ENCODE measurements at regions not wholly inside any gene's neighbourhood (a gene's known extent, or its start where the extent isn't known, plus 50 kb on each side); places are given as distances from the start of the nearest gene placed in this dataset.

DNA sequence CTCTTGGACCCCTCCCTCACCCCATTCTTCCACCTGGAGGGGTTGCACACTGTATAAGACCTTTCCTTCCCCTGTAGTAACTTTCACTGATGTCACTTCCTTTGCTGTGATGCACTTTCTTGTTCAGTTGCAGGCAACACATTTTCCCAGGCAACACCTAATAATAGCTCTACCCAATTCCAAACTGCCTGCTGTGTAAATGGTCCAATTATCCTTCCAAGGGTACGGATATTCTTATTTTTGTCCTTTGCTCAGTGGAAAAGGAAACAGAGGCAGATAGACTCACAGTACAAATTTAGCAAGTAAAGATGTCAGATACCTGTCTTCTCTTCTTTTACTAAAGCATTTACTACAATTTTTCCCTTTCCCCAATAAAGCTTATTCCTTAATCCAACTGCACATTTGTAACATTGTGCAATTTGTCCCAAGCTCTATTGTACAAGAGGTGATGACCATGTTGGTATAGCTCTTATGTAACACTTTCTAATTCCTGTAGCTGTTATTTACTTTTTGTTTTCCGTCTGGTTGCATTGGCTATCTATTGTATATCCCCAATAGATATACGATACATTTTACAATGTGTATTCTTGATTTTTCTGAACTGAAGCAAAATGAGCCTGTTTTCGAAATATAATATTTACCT is 69.1 kb upstream of the NPFFR2 start:
- no peak overlapping the region for H3K4me3 ChIP-seq (ENCODE audit: low read depth, low read length)
- TF ChIP-seq, protein P1, sequence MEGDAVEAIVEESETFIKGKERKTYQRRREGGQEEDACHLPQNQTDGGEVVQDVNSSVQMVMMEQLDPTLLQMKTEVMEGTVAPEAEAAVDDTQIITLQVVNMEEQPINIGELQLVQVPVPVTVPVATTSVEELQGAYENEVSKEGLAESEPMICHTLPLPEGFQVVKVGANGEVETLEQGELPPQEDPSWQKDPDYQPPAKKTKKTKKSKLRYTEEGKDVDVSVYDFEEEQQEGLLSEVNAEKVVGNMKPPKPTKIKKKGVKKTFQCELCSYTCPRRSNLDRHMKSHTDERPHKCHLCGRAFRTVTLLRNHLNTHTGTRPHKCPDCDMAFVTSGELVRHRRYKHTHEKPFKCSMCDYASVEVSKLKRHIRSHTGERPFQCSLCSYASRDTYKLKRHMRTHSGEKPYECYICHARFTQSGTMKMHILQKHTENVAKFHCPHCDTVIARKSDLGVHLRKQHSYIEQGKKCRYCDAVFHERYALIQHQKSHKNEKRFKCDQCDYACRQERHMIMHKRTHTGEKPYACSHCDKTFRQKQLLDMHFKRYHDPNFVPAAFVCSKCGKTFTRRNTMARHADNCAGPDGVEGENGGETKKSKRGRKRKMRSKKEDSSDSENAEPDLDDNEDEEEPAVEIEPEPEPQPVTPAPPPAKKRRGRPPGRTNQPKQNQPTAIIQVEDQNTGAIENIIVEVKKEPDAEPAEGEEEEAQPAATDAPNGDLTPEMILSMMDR (IDR thresholded peaks at IDR 0.05; ENCODE audit: low read depth, low read length) = no peak
- TF ChIP-seq, protein P2, sequence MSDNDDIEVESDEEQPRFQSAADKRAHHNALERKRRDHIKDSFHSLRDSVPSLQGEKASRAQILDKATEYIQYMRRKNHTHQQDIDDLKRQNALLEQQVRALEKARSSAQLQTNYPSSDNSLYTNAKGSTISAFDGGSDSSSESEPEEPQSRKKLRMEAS (IDR thresholded peaks at IDR 0.05; ENCODE audit: low read depth, low read length) = no peak
- TF ChIP-seq POLR2A (IDR thresholded peaks at IDR 0.05; ENCODE audit: extremely low read depth, insufficient read length) (no peak), MYC (IDR thresholded peaks at IDR 0.05; ENCODE audit: low read depth, low read length) (no peak)
- DNase-seq (ENCODE audit: low read depth) = no peak

DNA sequence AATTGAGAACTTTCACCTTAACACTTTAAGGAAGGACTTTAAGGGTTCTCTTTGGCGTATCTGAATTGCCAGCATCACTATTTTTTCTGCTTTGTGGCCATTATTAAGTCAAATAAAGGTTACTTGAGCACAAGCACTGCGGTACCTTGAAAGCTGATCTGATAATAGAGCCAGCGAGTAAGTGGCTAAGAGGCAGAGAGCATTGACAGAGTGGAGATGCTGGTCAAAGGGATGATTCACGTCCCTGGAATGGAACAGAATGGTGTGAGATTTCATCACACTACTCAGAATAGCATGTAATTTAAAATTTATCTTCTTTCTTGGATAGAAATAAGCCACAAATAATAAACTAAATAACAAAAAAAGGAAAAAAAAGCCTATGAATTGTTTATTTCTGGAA is 57.1 kb upstream of the NPFFR2 start:
- no peak overlapping the region for H3K4me3 ChIP-seq (ENCODE audit: low read depth, low read length)
- TF ChIP-seq MYC (IDR thresholded peaks at IDR 0.05; ENCODE audit: low read depth, low read length) = no peak
- TF ChIP-seq, protein P2 (IDR thresholded peaks at IDR 0.05; ENCODE audit: low read depth, low read length) = no peak
- TF ChIP-seq, protein P1 (IDR thresholded peaks at IDR 0.05; ENCODE audit: low read depth, low read length) = no peak
- TF ChIP-seq POLR2A (IDR thresholded peaks at IDR 0.05; ENCODE audit: extremely low read depth, insufficient read length) = no peak
- no peak for DNase-seq (ENCODE audit: low read depth)

DNA sequence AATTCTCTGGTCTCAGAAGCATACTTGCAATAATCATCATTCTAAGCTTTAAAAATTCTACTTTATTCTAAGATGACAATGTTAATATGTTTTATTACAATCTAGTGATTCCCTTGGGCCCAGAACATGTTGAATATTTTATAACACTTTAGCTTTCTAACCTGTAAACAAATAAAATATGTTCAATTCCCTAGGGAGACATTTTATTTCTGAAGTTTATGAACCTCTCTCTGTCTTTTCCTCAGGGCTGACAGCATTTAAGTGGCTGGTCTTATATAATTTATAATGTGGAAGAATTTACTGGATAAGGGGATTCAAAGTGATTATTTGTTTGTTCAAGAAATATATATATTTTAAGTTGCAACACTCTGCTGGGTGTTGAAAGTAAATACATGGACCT is 55.3 kb upstream of the NPFFR2 start:
- no peak overlapping the region for H3K4me3 ChIP-seq (ENCODE audit: low read depth, low read length)
- DNase-seq (ENCODE audit: low read depth) = no peak
- TF ChIP-seq POLR2A (IDR thresholded peaks at IDR 0.05; ENCODE audit: extremely low read depth, insufficient read length) = no peak
- TF ChIP-seq MYC (IDR thresholded peaks at IDR 0.05; ENCODE audit: low read depth, low read length) = no peak
- TF ChIP-seq, protein P2 (IDR thresholded peaks at IDR 0.05; ENCODE audit: low read depth, low read length) = no peak
- TF ChIP-seq, protein P1 (IDR thresholded peaks at IDR 0.05; ENCODE audit: low read depth, low read length) = no peak

DNA sequence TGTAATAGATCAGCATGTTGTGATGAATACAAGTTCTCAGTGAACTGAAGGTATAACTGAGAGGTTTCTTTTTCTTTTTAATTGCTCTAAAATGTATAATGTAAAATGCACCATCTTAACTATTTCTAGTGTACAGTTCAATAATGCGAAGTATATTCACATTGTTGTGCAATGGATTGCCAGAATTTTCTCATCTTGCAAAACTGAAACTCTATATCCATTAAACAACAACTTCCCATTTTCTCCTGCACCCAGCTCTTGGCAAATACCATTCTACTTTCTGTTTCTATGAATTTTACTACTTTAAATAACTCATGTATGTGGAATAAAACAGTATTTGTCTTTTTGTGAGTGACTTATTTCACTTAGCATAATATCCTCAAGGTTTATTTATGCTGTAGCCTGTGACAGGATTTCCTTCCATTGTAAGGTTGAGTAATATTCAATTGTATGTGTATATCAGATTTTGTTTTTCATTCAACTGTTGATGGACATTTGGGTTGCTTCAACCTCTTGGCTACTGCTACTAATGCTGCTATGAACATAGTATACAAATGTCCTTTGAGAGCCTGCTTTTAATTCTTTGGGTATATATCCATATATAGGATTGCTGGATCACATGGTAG is 53.5 kb upstream of the NPFFR2 start:
- peak; percentile 2 for DNase-seq (ENCODE audit: low read depth)
- TF ChIP-seq, protein P2 (IDR thresholded peaks at IDR 0.05; ENCODE audit: low read depth, low read length) = no peak
- TF ChIP-seq MYC (IDR thresholded peaks at IDR 0.05; ENCODE audit: low read depth, low read length) (no peak), POLR2A (IDR thresholded peaks at IDR 0.05; ENCODE audit: extremely low read depth, insufficient read length) (no peak)
- TF ChIP-seq, protein P1 (IDR thresholded peaks at IDR 0.05; ENCODE audit: low read depth, low read length) = no peak
- H3K4me3 ChIP-seq (ENCODE audit: low read depth, low read length) = no peak overlapping the region

DNA sequence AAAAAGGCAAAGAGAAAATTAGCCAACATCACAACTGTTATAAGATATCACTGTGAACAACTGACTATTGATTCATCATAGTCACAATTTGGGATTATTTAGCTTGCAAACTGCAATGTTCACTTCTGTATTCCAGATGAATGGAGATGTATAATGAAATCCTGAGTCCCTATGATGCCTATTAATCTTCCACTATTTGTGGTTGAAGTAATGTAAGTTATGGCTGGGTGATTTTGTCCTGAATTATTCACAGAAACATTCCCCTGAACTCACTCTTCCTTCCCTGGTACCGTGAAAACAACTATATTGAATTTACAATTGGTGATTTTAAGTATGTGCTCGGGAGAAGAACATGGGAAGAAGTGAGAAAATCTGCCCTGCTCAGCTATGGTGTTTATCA is 50.8 kb upstream of the NPFFR2 start:
- no peak overlapping the region for H3K4me3 ChIP-seq (ENCODE audit: low read depth, low read length)
- DNase-seq (ENCODE audit: low read depth) = no peak
- TF ChIP-seq MYC (IDR thresholded peaks at IDR 0.05; ENCODE audit: low read depth, low read length) (no peak), POLR2A (IDR thresholded peaks at IDR 0.05; ENCODE audit: extremely low read depth, insufficient read length) (no peak)
- TF ChIP-seq, protein P2 (IDR thresholded peaks at IDR 0.05; ENCODE audit: low read depth, low read length) = no peak
- TF ChIP-seq, protein P1 (IDR thresholded peaks at IDR 0.05; ENCODE audit: low read depth, low read length) = no peak

Data from NB4 (cell line).